Spleen (tissue), 7 donors: ENCODE measurements at regions not wholly inside any gene's neighbourhood (a gene's known extent, or its start where the extent isn't known, plus 50 kb on each side); places are given as distances from the start of the nearest gene placed in this dataset.
"Not testable (repeated sequence)": the region's sequence is repeated elsewhere in the genome, so short reads cannot be mapped to it uniquely, and the experiment has no call there.

Experiments
- CTCF ChIP-seq, 11 experiments: fragments of 200-600 bp in 7 of 11; fragments of 450-650 bp in 4 of 11; sonication (generic) in 4 of 11; IDR thresholded peaks in 8 of 11; conservative IDR thresholded peaks in 3 of 11; 1 replicate in 7 of 11; 2 replicates in 4 of 11; pipeline versions ENCODE4 v1.4.0 to v1.8.0; 2016 to 2021; ENCODE audit warnings: antibody characterized with exemption in 11 of 11, inconsistent platforms in 4 of 11, mild to moderate bottlenecking in 1 of 11
- POLR2A ChIP-seq, 3 donors: fragments of 450-650 bp; IDR thresholded peaks; one replicate each; pipeline ENCODE4 v1.5.1; 2017; ENCODE audit warnings: antibody characterized with exemption in 3 of 3, mild to moderate bottlenecking in 1 of 3
- donor health status: DM: no; HTN: no; CAD: no; lungs with moderate emphysema.
- donor health status: DM: no; HTN: no; CAD: no.
- donor health status: DM: no; HTN: no; CAD: no.

GRCh38 chr4:84298719-84299254 lies 200.3 kb downstream of the NKX6-1 start:
- TF ChIP-seq CTCF (IDR thresholded peaks at IDR 0.05 in 8 of 11, conservative IDR thresholded peaks at IDR 0.05 in 3 of 11); POLR2A (IDR thresholded peaks at IDR 0.05): not testable (repeated sequence)
